ENCODE measurements at regions not wholly inside any gene's neighbourhood (a gene's known extent, or its start where the extent isn't known, plus 50 kb on each side); places are given as distances from the start of the nearest gene placed in this dataset.

DNA sequence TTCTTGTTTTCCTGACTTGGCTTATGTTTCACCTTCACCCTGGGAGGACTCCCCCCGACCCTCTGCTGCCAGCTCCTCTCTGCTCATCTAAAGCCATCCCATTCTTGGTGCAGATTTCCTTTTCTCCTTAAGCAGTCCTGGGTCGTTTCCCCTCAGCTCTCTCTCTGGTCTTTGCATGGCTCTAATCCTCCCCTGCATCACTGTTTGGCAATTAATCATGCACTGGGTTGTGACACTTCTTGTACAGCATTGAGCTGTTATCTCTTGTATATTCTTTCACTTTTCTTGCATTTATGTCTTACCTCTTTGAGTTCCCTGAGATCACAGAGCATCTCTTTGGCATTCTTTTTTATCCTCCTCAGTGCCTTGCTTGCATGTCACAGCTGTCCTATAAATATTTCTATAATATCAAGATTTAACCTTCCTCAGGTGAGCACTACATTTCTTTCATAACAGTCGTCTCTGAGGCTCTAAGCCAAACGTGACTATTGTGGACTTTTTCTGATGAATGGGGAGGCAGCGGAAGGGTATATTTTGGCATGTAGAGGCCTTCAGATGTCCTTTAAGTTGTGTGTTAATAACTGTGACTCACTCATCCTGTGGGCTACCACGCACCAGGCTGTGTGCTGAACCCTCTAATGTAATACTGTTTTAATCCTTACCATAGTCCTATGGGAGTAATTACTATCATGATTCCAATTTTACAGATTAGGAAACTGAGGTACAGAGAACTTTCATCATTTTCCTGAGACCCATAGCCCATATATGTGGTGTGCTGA lies 507.5 kb downstream of the SLC4A3 start:
- no peak overlapping the region for H3K9ac ChIP-seq (ENCODE audit: low read length)
- H3K9me3 ChIP-seq (ENCODE audit: control insufficient read depth, insufficient read depth, low read depth, low read length), result peaks cover 18% of the 10 kb centered on the region
- H3K4me3 ChIP-seq (ENCODE audit: low read depth, low read length), result no peak overlapping the region
- no peaks in the 10 kb centered on the region for H3K36me3 ChIP-seq (ENCODE audit: control insufficient read depth, insufficient read depth, low read length)
- no peaks in the 10 kb centered on the region for H3K4me1 ChIP-seq (ENCODE audit: control insufficient read depth, insufficient read depth, low read length)
- H3K27me3 ChIP-seq (ENCODE audit: control insufficient read depth, insufficient read depth, low read length), result no peaks in the 10 kb centered on the region
- no peak overlapping the region for H3K27ac ChIP-seq (ENCODE audit: low read depth, low read length)

DNA sequence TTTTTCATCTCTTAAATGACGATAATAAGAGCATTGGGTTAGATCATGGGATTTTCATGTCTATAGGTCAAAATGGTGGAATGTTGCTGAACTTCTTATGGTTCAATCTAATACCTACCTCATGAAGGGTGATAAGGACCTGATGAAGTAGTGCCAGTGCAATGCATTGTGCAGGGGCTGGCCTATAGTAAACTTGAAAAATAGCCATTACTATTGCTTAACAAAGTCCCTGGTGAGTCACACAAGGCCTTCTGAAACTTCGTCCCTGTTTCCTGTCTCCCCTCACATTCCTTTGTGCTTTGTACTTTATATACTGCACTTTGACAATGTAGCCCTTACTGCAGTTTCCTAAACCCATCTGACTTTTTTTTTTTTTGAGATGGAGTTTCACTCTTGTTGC lies 515.9 kb downstream of the SLC4A3 start:
- no peak overlapping the region for H3K27ac ChIP-seq (ENCODE audit: low read depth, low read length)
- H3K27me3 ChIP-seq (ENCODE audit: control insufficient read depth, insufficient read depth, low read length), result no peaks in the 10 kb centered on the region
- no peaks in the 10 kb centered on the region for H3K4me1 ChIP-seq (ENCODE audit: control insufficient read depth, insufficient read depth, low read length)
- no peak overlapping the region for H3K4me3 ChIP-seq (ENCODE audit: low read depth, low read length)
- no peaks in the 10 kb centered on the region for H3K36me3 ChIP-seq (ENCODE audit: control insufficient read depth, insufficient read depth, low read length)
- no peak overlapping the region for H3K9ac ChIP-seq (ENCODE audit: low read length)
- H3K9me3 ChIP-seq (ENCODE audit: control insufficient read depth, insufficient read depth, low read depth, low read length), result no peaks in the 10 kb centered on the region

DNA sequence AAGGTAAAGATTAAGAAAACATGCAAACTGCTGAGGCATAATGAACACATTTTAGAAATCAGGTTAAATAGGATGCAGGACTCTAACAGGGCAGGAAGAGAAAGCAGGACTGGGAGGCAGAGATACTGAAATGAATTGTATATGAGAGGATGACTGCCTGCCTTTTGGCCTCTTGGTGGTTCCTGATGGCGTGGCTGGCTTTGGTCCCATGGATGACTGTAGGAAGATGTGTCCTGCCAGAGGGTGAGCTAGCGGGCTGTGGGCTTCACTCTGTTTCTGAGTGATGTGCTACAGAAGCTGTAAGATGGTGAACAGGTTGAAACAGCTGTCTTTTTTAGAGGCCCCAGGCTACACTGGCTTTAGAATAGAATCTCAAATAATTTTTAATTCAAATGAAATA lies 517.0 kb downstream of the SLC4A3 start:
- Histone ChIP-seq H3K4me1 (ENCODE audit: control insufficient read depth, insufficient read depth, low read length) (no peaks in the 10 kb centered on the region), H3K27me3 (ENCODE audit: control insufficient read depth, insufficient read depth, low read length) (no peaks in the 10 kb centered on the region), H3K27ac (ENCODE audit: low read depth, low read length) (no peak overlapping the region), H3K9ac (ENCODE audit: low read length) (no peak overlapping the region), H3K36me3 (ENCODE audit: control insufficient read depth, insufficient read depth, low read length) (no peaks in the 10 kb centered on the region), H3K9me3 (ENCODE audit: control insufficient read depth, insufficient read depth, low read depth, low read length) (no peaks in the 10 kb centered on the region), H3K4me3 (ENCODE audit: low read depth, low read length) (no peak overlapping the region)

DNA sequence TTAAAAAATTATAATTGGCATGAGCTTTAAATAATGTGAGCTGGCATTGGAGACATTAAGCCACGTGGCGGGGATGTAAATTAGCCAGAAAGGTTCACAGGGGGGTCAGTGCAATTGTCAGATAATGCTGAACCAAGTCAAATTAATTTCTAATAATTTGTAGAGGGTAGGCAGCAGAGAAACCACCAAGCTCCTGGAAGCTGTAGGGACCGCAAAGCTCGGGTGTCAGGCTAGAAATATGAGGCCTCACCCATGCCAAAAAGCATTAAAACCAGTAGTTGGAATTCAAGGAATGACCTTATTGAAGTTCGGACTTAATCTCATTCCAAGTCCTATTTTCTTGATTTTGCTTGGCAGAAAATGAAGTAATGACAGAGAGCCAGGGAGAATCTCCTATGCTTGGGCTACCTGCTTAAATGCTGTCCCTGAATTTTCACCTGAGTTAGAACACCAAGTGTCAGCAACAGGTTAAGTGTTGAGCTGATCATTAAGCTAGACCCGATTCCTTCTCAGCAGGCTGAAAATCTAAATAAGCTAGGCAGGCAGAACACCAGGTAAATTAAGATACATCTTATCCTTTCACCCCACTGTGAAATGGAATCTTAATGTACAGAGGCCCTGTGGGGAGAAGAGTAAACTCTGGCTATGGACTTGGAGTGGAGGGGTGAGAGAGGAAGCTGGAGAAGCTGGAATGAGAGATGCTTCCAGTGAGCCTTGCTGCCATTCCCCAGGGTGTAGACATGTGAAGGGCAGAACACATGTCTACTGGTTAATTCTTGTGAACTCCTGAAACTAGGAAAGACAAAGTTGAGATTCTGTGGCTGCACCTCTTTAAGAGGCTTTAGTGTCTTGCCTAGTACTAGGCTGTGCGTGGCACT lies 520.0 kb downstream of the SLC4A3 start:
- no peak overlapping the region for H3K27ac ChIP-seq (ENCODE audit: low read depth, low read length)

DNA sequence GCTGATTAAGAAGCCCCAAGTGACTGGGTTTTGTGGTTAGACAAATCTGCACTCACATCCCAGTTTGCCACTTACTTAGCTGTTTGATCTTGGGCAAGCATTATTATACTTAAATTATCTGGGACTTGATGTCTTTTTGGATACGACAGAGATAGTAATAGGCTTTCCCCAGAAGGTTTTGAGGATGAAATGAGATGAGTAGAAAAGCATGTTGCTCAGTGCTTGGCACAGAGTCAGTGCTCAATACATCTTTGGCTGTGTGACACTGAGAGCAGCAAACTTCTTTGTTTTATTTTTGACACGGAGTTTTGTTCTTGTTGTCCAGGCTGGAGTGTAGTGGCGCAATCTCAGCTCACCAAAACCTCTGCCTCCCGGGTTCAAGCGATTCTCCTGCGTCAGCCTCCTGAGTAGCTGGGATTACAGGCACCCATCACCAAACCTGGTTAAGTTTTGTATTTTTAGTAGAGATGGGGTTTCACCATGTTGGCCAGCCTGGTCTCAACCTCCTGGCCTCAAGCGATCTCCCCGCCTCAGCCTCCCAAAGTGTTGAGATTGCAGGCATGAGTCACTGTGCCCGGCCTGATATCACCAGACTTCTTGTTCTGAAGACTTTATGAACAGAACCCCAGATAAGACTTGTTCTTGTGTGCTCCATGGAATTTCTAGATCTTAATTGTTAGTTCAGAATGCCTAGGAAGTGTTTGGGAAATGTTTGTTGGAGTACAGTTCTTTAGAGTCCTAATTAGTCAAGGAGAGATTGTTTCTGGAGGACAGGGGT lies 521.2 kb downstream of the SLC4A3 start:
- Histone ChIP-seq H3K27ac (ENCODE audit: low read depth, low read length) (no peak overlapping the region), H3K4me1 (ENCODE audit: control insufficient read depth, insufficient read depth, low read length) (no peaks in the 10 kb centered on the region), H3K36me3 (ENCODE audit: control insufficient read depth, insufficient read depth, low read length) (no peaks in the 10 kb centered on the region), H3K9ac (ENCODE audit: low read length) (no peak overlapping the region), H3K9me3 (ENCODE audit: control insufficient read depth, insufficient read depth, low read depth, low read length) (no peaks in the 10 kb centered on the region), H3K4me3 (ENCODE audit: low read depth, low read length) (no peak overlapping the region), H3K27me3 (ENCODE audit: control insufficient read depth, insufficient read depth, low read length) (no peaks in the 10 kb centered on the region)

More for the DNA sequence above, 520.0 kb downstream of the SLC4A3 start:
- Histone ChIP-seq H3K27me3 (ENCODE audit: control insufficient read depth, insufficient read depth, low read length) (no peaks in the 10 kb centered on the region), H3K9ac (ENCODE audit: low read length) (no peak overlapping the region), H3K9me3 (ENCODE audit: control insufficient read depth, insufficient read depth, low read depth, low read length) (no peaks in the 10 kb centered on the region), H3K4me3 (ENCODE audit: low read depth, low read length) (no peak overlapping the region), H3K36me3 (ENCODE audit: control insufficient read depth, insufficient read depth, low read length) (no peaks in the 10 kb centered on the region), H3K4me1 (ENCODE audit: control insufficient read depth, insufficient read depth, low read length) (no peaks in the 10 kb centered on the region)

DNA sequence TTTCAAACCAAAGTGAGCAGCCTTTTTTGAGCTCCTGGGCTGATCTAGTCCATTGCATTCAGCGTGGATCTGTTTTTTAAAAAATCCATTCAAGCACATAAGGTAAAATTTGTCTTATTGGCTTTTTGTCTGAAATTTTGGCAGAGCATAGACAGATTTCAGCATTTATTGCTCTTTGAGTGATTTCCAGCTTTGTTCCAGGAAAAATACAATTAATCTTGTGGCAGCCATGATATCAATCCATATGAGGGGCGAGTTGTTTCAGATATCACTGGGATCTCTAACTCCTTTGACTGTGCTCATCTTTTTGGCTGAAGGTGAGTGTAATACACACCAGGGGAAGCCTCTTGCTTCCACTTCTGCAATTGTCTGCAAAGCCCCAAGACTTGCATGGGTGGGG lies 523.9 kb downstream of the SLC4A3 start:
- H3K36me3 ChIP-seq (ENCODE audit: control insufficient read depth, insufficient read depth, low read length), result no peaks in the 10 kb centered on the region
- H3K9ac ChIP-seq (ENCODE audit: low read length), result no peak overlapping the region
- no peaks in the 10 kb centered on the region for H3K27me3 ChIP-seq (ENCODE audit: control insufficient read depth, insufficient read depth, low read length)
- H3K9me3 ChIP-seq (ENCODE audit: control insufficient read depth, insufficient read depth, low read depth, low read length), result no peaks in the 10 kb centered on the region
- H3K4me1 ChIP-seq (ENCODE audit: control insufficient read depth, insufficient read depth, low read length), result no peaks in the 10 kb centered on the region
- H3K27ac ChIP-seq (ENCODE audit: low read depth, low read length), result no peak overlapping the region
- no peak overlapping the region for H3K4me3 ChIP-seq (ENCODE audit: low read depth, low read length)

DNA sequence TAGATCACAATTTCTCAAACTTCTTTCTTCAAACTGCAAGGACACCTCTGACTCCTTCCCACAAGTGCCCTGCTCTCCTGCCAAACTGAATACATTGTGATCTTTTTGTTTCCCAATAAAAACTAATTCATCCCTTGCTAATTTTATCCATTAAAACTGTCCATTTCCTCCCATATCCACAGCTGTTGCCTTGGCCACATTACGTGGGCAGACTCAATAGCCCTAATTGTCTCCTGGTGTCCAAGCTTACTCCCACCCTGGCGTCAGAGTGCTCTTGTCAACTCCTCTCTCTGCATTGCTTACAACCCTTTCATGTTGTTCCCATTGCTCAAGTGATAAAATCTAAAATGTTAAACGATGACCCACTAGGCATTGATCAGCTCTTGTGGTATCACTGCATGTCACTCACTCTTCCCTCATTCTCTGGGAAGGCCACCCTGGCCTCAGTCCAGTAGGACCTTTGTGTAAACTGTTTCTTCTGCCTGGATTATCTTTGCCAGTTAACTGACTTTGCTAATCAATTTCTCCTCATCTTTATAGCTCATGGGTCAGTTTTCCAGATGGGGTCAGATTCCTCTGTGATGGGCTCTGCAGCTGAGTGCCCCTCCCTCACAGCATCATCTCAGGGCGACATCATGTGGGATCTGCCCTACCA lies 525.0 kb downstream of the SLC4A3 start:
- Histone ChIP-seq H3K27me3 (ENCODE audit: control insufficient read depth, insufficient read depth, low read length) (no peaks in the 10 kb centered on the region), H3K4me1 (ENCODE audit: control insufficient read depth, insufficient read depth, low read length) (no peaks in the 10 kb centered on the region; the same call in 1 of the 2 replicates), H3K27ac (ENCODE audit: low read depth, low read length) (no peak overlapping the region)

DNA sequence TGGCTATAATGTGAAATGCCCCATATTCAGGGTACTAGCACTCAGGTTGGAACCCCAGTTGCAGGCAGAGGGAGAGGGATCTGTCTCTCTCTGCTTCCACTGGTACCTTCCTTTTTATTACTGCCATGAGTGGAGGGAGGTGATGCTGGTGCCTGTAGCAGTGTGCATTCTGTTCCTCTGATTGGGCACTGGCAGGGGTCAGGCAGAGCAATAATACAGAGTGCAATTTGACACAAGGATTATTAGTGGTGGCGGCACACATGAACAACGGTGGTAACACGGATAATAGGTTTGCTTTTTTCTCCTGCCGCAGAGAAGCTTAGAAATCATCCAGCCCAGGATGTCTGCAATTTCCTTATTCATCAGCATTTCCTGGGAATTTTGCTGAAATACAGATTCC lies 525.7 kb downstream of the SLC4A3 start:
- Histone ChIP-seq H3K36me3 (ENCODE audit: control insufficient read depth, insufficient read depth, low read length) (no peaks in the 10 kb centered on the region), H3K9ac (ENCODE audit: low read length) (no peak overlapping the region), H3K27ac (ENCODE audit: low read depth, low read length) (no peak overlapping the region), H3K4me1 (ENCODE audit: control insufficient read depth, insufficient read depth, low read length) (no peaks in the 10 kb centered on the region; the same call in 1 of the 2 replicates), H3K27me3 (ENCODE audit: control insufficient read depth, insufficient read depth, low read length) (no peaks in the 10 kb centered on the region), H3K9me3 (ENCODE audit: control insufficient read depth, insufficient read depth, low read depth, low read length) (no peaks in the 10 kb centered on the region), H3K4me3 (ENCODE audit: low read depth, low read length) (no peak overlapping the region)

More for the DNA sequence above, 525.0 kb downstream of the SLC4A3 start:
- Histone ChIP-seq H3K4me3 (ENCODE audit: low read depth, low read length) (no peak overlapping the region), H3K9ac (ENCODE audit: low read length) (no peak overlapping the region), H3K9me3 (ENCODE audit: control insufficient read depth, insufficient read depth, low read depth, low read length) (no peaks in the 10 kb centered on the region), H3K36me3 (ENCODE audit: control insufficient read depth, insufficient read depth, low read length) (no peaks in the 10 kb centered on the region)

DNA sequence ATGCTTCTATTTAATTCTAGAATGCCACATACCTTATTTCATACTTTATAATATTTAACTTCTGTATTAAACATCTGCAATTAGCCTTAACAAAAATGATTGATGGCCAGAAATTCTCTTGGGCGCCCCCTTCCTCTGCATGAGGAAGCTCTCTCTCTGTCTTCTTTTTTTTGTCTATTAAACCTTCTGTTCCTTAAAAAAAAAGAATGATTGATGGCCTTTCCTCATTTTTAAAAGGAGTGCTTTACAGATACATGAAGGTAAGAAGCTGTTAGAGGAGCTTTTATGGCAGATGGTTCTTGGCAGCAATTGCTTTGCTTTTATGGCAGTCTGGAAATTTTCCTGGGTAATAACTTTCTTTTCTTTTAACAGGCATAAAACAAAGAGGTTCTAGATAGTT lies 526.9 kb downstream of the SLC4A3 start:
- Histone ChIP-seq H3K27ac (ENCODE audit: low read depth, low read length) (no peak overlapping the region), H3K36me3 (ENCODE audit: control insufficient read depth, insufficient read depth, low read length) (no peaks in the 10 kb centered on the region), H3K9me3 (ENCODE audit: control insufficient read depth, insufficient read depth, low read depth, low read length) (no peaks in the 10 kb centered on the region), H3K4me1 (ENCODE audit: control insufficient read depth, insufficient read depth, low read length) (no peaks in the 10 kb centered on the region; the same call in 1 of the 2 replicates), H3K9ac (ENCODE audit: low read length) (no peak overlapping the region), H3K27me3 (ENCODE audit: control insufficient read depth, insufficient read depth, low read length) (no peaks in the 10 kb centered on the region), H3K4me3 (ENCODE audit: low read depth, low read length) (no peak overlapping the region)

DNA sequence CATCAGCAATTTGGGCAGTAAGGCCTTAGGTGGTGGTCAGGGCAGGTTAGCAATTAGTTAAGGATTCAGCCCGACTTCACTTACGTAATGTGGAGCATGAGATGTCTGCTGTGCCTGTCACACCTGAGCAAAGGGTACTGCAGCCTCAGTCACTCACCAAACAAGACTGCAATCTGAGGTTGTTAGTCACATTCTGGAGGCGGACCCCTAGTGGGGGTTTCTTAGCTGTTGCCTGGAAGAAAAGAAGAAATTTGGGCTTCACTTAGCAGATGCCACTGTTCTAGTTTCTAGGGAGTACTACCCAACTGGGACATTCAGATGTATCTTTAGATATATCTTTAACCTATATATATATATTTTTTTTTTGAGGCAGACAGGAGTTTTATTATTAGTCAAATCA lies 529.9 kb downstream of the SLC4A3 start:
- Histone ChIP-seq H3K27me3 (ENCODE audit: control insufficient read depth, insufficient read depth, low read length) (no peaks in the 10 kb centered on the region), H3K27ac (ENCODE audit: low read depth, low read length) (no peak overlapping the region), H3K9ac (ENCODE audit: low read length) (no peak overlapping the region), H3K36me3 (ENCODE audit: control insufficient read depth, insufficient read depth, low read length) (no peaks in the 10 kb centered on the region), H3K9me3 (ENCODE audit: control insufficient read depth, insufficient read depth, low read depth, low read length) (peaks cover 5% of the 10 kb centered on the region; the same call in 1 of the 2 replicates), H3K4me1 (ENCODE audit: control insufficient read depth, insufficient read depth, low read length) (no peaks in the 10 kb centered on the region; the same call in 1 of the 2 replicates), H3K4me3 (ENCODE audit: low read depth, low read length) (no peak overlapping the region)

Measured in HUES6 (cell line).